GM12875 (cell line): ENCODE measurements at regions not wholly inside any gene's neighbourhood (a gene's known extent, or its start where the extent isn't known, plus 50 kb on each side); places are given as distances from the start of the nearest gene placed in this dataset.

Source experiments
- H3K4me3 ChIP-seq: one replicate; pipeline ENCODE4 v1.5.1; 2011; ENCODE audit warnings: low read depth, low read length, control low read depth
- CTCF ChIP-seq: IDR thresholded peaks from 2 replicates; pipeline ENCODE4 v1.5.1; 2011; ENCODE audit warnings: low read depth, mild to moderate bottlenecking, control low read depth, inconsistent platforms, low read length, moderate library complexity, borderline replicate concordance; ENCODE audit not compliant: insufficient read depth

- no peak for TF ChIP-seq CTCF
- no peak overlapping the region for H3K4me3 ChIP-seq
Observed at GRCh38 chr14:22086131-22086530, 412.5 kb upstream of the OR4E1 start.

- TF ChIP-seq CTCF, result peak; percentile 53; the same call in 1 of the 2 replicates
- H3K4me3 ChIP-seq, result no peak overlapping the region
Observed at GRCh38 chr14:22084393-22085281, 411.0 kb upstream of the OR4E1 start.

- H3K4me3 ChIP-seq, result no peak overlapping the region
- TF ChIP-seq CTCF, result no peak
Observed at GRCh38 chr14:22081337-22081736, 407.7 kb upstream of the OR4E1 start.

- H3K4me3 ChIP-seq, result no peak overlapping the region
- no peak for TF ChIP-seq CTCF
Observed at GRCh38 chr14:22079766-22080165, 406.1 kb upstream of the OR4E1 start.

- no peak for TF ChIP-seq CTCF
- H3K4me3 ChIP-seq, result no peak overlapping the region
Observed at GRCh38 chr14:22073801-22074200, 400.2 kb upstream of the OR4E1 start.

GRCh38 chr14:22071006-22071405, 397.4 kb upstream of the OR4E1 start:
- TF ChIP-seq CTCF, result no peak
- H3K4me3 ChIP-seq, result no peak overlapping the region
